Erythroblast (primary cell): ENCODE measurements at regions not wholly inside any gene's neighbourhood (a gene's known extent, or its start where the extent isn't known, plus 50 kb on each side); places are given as distances from the start of the nearest gene placed in this dataset.

Source experiments
- DNase-seq, 2 experiments: peaks; one replicate each; lab custom pipeline; 2025; lab: John Stamatoyannopoulos, UW
- GATA1 ChIP-seq: IDR thresholded peaks from 2 replicates; pipeline ENCODE4 v1.6.1; 2011; ENCODE audit warnings: low read depth, mild to moderate bottlenecking, control low read depth, low read length, moderate library complexity
- POLR2A ChIP-seq: IDR thresholded peaks from 2 replicates; pipeline ENCODE4 v1.6.1; 2011; ENCODE audit warnings: mild to moderate bottlenecking, low read length

DNA sequence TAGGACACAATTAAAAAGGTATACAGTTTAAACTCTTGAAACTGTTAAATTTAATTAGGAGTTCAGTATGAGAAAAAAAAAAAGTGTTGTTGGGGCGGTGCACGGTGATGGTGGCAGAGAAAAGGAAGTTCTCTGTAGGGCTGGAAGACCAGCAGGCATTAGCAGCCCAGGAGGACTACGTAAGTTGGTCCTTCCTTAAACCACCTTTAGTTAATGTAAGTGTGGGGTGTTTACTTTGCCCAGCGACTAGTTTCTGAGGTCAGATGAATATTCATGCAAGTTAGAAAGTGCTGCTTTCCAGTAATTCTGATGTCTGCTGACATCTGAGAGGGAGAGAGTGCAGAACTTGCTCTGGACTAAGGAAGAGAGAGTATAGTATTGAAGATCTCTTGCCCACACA is 54.9 kb downstream of the NKX2-1 start:
- no peak for DNase-seq
- TF ChIP-seq GATA1 (no peak), POLR2A (no peak)

- no peak for DNase-seq
- TF ChIP-seq POLR2A (no peak), GATA1 (no peak)
Observed at GRCh38 chr14:36462890-36463289, 57.1 kb downstream of the NKX2-1 start.

DNA sequence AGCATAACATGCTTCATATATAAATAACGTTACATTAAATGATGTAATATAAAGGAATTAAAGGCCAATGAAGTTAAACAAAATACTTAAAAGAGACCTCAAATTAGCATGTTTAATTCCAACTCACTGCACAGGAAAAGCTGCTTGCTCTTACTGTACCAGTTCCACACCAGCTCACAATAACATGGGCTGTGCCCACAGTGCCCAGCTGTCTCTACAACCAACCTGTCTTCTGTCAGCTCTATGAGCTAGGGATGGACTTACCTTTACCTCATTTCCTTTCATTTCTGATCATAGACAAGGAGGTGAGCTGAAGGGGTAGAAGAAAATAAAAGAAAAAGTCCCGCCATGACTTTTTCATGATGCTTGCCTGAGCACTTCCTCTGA is 64.8 kb downstream of the NKX2-1 start:
- no peak for DNase-seq
- no peak for TF ChIP-seq POLR2A
- TF ChIP-seq GATA1: no peak

DNA sequence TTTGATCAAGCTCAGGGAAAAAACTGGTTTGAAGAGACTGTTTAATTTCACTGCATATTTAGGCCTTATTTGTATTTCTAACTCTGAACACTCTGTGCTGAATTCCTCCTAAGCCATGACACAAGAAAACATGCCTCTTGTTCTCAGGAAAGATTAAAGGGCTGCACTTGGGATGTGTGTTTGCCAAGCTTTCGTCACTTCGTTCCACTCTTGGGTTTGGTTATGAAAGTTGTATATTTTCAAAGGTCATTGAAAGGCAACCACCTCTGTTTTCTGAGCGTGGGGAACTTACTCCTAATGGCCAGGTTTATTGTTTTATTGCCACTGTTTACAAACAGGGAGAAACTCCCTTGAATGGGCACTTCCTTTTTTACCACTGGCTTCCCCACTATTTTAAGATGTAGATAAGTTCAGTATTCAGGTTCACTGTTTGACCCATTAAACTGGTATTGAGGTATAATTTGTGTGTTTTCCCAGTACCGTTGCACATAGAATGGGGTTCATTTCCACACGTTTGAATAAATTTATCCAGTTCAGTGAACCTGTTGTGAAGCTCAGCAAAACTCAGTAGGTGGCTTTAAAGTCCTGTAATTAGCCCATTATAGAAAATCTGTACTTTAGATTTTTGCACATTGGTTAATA is 65.3 kb downstream of the NKX2-1 start:
- TF ChIP-seq GATA1 (no peak), POLR2A (no peak)
- no peak for DNase-seq

- no peak for DNase-seq
Observed at GRCh38 chr14:36452860-36453259, 67.2 kb downstream of the NKX2-1 start.

GRCh38 chr14:36451310-36452065 is 68.5 kb downstream of the NKX2-1 start:
- TF ChIP-seq POLR2A: no peak
- TF ChIP-seq GATA1: no peak
- no peak for DNase-seq

More at GRCh38 chr14:36452860-36453259, 67.2 kb downstream of the NKX2-1 start:
- TF ChIP-seq GATA1 (no peak), POLR2A (no peak)

DNA sequence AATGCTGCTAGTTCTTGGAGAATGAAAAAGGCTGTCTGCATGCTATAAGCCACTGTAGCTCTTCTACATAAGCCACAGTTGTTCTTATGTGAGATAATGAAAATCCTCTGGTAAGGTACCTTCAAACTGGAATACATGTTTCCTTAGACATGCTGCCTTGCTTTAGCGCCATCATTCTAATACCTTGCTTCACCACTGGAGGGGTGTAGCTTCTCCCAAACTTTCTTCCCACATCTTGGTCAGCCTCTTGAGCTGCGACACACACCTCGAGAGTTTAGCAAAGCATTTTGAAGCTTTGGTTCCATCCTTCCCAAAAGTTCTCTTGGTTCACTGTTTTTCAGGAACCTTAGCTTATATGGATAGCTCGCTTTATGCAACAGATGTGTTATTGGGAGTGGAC is 69.5 kb downstream of the NKX2-1 start:
- DNase-seq: no peak
- TF ChIP-seq POLR2A: no peak
- TF ChIP-seq GATA1: no peak

GRCh38 chr14:36449903-36450302 is 70.1 kb downstream of the NKX2-1 start:
- no peak for DNase-seq

GRCh38 chr14:36443374-36443773 is 76.7 kb downstream of the NKX2-1 start:
- no peak for DNase-seq
- TF ChIP-seq POLR2A (no peak), GATA1 (no peak)

More at GRCh38 chr14:36449903-36450302, 70.1 kb downstream of the NKX2-1 start:
- TF ChIP-seq POLR2A (no peak), GATA1 (no peak)

DNA sequence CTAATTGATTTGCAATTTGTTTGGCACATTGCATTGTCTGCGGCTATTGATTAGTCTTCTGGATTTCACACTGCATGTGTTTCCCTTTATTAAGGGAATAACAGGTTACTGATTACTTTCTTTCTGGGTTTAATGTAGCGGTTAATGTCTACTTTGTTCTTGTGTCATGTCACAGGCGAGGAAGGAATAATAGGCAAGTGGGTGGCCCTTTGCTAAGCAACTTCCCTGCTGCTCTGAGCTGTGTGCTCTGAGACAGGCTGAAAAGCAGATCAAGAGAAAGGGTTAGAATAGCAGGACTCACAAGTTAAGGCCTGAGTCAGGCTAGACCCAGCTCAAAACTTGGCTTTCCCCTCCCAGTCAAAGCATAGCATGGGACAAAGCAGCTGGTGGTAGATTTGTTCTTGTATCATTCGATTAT is 77.2 kb downstream of the NKX2-1 start:
- TF ChIP-seq GATA1: no peak
- TF ChIP-seq POLR2A: no peak
- DNase-seq: no peak

GRCh38 chr14:36441283-36441682 is 78.7 kb downstream of the NKX2-1 start:
- no peak for DNase-seq
- TF ChIP-seq GATA1 (no peak), POLR2A (no peak)

- TF ChIP-seq GATA1 (no peak), POLR2A (no peak)
Observed at GRCh38 chr14:36439766-36440165, 80.3 kb downstream of the NKX2-1 start.

DNA sequence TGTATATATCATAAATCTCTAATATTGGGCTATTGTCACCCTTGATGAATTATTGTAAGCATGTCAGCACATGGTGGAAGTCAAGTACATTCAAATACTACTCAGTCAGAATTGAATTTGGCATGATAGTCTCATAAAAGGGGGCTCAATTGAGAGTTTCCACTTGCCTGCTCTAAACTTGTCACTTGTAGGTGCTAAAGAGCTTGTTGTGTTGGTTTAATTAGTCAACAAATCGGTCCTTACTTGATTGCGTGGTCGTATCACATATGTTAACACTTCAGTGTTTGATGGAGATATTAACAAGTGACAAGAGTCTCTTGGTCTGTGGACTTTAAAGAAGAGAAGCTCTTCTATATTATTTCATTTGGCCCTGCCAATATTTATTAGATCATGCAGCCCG is 81.1 kb downstream of the NKX2-1 start:
- DNase-seq: no peak
- TF ChIP-seq POLR2A: no peak
- no peak for TF ChIP-seq GATA1

More at GRCh38 chr14:36439766-36440165, 80.3 kb downstream of the NKX2-1 start:
- DNase-seq: no peak

DNA sequence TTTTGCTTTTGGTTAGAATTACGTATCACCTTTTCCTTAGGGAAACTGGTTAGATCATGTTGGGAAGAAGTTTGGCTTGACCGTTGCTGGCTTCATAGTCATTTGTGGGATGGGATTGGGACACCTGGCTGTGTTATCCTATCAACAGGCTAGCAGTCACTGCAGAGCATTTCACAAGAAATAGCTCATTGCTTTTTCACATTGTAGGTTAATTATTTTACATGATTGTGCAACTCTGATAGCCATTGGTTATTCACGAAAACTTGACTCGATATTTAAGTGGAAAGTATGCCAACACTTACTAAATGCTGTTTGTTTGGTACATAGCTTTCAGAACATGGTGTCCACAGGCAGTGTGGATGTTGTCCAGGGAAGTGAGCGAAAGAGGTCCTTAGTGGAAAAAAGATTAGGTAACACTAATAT is 89.4 kb downstream of the NKX2-1 start:
- no peak for DNase-seq
- TF ChIP-seq GATA1 (no peak), POLR2A (no peak)

- TF ChIP-seq POLR2A (no peak), GATA1 (no peak)
- no peak for DNase-seq
Observed at GRCh38 chr14:36430169-36430568, 89.9 kb downstream of the NKX2-1 start.
